AG09309 (cell line): ENCODE measurements at regions not wholly inside any gene's neighbourhood (a gene's known extent, or its start where the extent isn't known, plus 50 kb on each side); places are given as distances from the start of the nearest gene placed in this dataset.

Source experiments
- DNase-seq: peaks from one replicate; pipeline ENCODE4 v3.0.0-alpha.2; 2010; ENCODE audit warnings: low read depth
- H3K4me3 ChIP-seq: 2 replicates; pipeline ENCODE4 v1.5.1; 2011; ENCODE audit warnings: mild to moderate bottlenecking, low read depth, low read length, moderate library complexity; ENCODE audit not compliant: control insufficient read depth
- CTCF ChIP-seq: IDR thresholded peaks from 2 replicates; pipeline ENCODE4 v1.5.1; 2011; ENCODE audit warnings: mild to moderate bottlenecking, low read depth, low read length, inconsistent platforms; ENCODE audit not compliant: insufficient read depth, control insufficient read depth; ENCODE audit errors: missing control alignments

GRCh38 chr21:16185766-16186165 is 456.0 kb downstream of the USP25 start:
- H3K4me3 ChIP-seq: no peak overlapping the region
- no peak for DNase-seq
- no peak for TF ChIP-seq CTCF

GRCh38 chr21:16186742-16187141 is 457.0 kb downstream of the USP25 start:
- no peak for DNase-seq
- TF ChIP-seq CTCF: no peak
- no peak overlapping the region for H3K4me3 ChIP-seq

GRCh38 chr21:16187603-16188301 is 458.0 kb downstream of the USP25 start:
- DNase-seq: no peak
- TF ChIP-seq CTCF: no peak
- no peak overlapping the region for H3K4me3 ChIP-seq

GRCh38 chr21:16192902-16193301 is 463.1 kb downstream of the USP25 start:
- no peak overlapping the region for H3K4me3 ChIP-seq
- no peak for DNase-seq
- no peak for TF ChIP-seq CTCF

GRCh38 chr21:16193496-16194094 is 463.8 kb downstream of the USP25 start:
- peak overlapping the region; percentile 44 for H3K4me3 ChIP-seq
- DNase-seq: no peak
- TF ChIP-seq CTCF: no peak

- peak; percentile 36 for TF ChIP-seq CTCF
- H3K4me3 ChIP-seq: peak overlapping the region; percentile 44
- DNase-seq: peak; percentile 33
These were observed 464.5 kb downstream of the USP25 start for GRCh38 chr21:16194095-16194787.
